ENCODE measurements at regions not wholly inside any gene's neighbourhood (a gene's known extent, or its start where the extent isn't known, plus 50 kb on each side); places are given as distances from the start of the nearest gene placed in this dataset.
A peak's percentile ranks its signal among the peaks of the same experiment; 100 is the strongest.

DNA sequence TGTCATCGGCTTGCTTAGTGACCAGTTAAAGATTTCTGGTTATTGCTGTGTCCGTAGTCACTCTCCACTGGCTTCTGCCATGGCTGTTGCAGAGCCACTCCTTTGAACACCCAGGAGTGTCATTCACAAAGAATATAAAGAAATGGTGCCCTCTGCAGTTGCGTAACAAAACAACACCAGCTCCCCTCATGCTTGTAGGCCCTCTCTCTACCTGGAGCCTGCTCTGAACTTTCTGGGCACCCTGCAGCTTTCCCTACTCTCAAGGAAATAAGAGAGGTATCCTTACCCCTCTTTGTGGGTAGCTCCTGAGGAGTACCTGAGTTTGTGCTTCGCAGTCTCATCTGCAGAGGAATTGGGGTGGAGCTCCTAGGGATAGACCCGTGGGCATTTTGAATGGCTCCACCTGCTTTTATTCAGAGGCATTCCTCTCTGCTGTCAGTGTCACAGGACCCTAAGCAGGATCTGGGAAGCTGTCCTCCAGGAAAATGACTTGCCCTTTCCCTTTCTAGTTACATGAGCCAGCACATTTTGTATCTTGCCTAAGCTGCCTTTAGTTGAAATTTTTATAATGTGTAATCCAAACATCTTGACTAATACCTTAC, 97.2 kb upstream of the TMEM260 start:
- H3K4me3 ChIP-seq (ENCODE audit: low read depth, low read length) = no peak overlapping the region
- TF ChIP-seq CTCF (IDR thresholded peaks at IDR 0.05; ENCODE audit: insufficient read depth, low read length, missing control alignments) = no peak
- CTCF ChIA-PET = interaction anchor here (0.7 to 3.4 kb wide), 7 partner anchors 8 to 1045 kb away, joined by 3 to 27 read pairs (median 3); no protein-coding TSS in a partner anchor
- DNase-seq (ENCODE audit: low read depth, low spot score) = no peak
- POLR2A ChIA-PET = no interaction called here

GRCh38 chr14:56487090-56487667, 92.4 kb upstream of the TMEM260 start:
- TF ChIP-seq CTCF (IDR thresholded peaks at IDR 0.05; ENCODE audit: insufficient read depth, low read length, missing control alignments) = peak; percentile 16
- CTCF ChIA-PET = interaction anchor here (0.6 to 6.9 kb wide), 20 partner anchors 8 to 1103 kb away, joined by 3 to 78 read pairs (median 5); partner anchors contain the start of gene TBPL2

DNA sequence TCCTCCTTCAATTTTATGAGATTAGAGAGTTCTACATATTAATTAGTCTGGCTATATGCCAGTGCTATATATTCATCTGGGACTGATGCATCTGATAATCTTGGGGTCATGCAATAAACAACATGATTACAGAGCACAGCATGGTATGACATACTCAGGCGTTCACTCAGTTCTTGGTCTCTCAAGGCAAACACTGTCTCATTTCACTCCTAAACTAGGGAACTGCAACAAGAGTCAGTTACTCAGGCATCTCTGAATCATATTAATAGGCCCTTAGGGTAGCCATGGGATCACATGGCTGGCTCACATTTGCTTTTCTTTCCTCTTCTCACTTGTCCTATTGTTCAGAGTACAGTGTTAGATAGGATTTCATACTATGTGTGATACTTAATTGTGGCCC, 91.8 kb upstream of the TMEM260 start:
- H3K4me3 ChIP-seq (ENCODE audit: low read depth, low read length) = no peak overlapping the region
- CTCF ChIA-PET = interaction anchor here (1.3 to 6.9 kb wide), 17 partner anchors 9 to 1104 kb away, joined by 3 to 78 read pairs (median 6); partner anchors contain the start of gene TBPL2
- no peak for TF ChIP-seq CTCF (IDR thresholded peaks at IDR 0.05; ENCODE audit: insufficient read depth, low read length, missing control alignments)
- POLR2A ChIA-PET = no interaction called here
- peak; percentile 14 for DNase-seq (ENCODE audit: low read depth, low spot score)

More at GRCh38 chr14:56487090-56487667, 92.4 kb upstream of the TMEM260 start:
- POLR2A ChIA-PET = no interaction called here
- DNase-seq (ENCODE audit: low read depth, low spot score) = no peak
- H3K4me3 ChIP-seq (ENCODE audit: low read depth, low read length) = no peak overlapping the region

DNA sequence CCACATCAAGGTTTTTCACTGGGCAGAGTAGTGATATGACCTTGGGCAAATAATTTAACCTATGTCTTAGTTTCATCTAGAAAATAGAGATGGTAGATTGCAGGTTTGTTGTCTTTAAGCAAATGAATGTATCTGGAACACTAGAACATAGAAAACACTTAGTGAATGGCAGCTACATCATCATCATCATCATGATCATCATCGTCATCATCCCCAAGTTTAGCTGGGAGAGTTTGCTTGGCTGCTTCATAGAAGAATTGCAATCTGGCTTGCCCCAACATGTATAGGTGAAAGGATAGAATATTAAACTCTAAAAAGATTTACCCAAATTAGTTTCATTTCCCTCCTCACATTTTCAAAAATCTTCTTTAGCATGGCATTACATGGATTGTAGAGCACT, 91.3 kb upstream of the TMEM260 start:
- DNase-seq (ENCODE audit: low read depth, low spot score) = no peak
- ChIA-PET CTCF (interaction anchor here (0.9 to 6.9 kb wide), 16 partner anchors 10 to 1078 kb away, joined by 3 to 78 read pairs (median 5); no protein-coding TSS in a partner anchor), POLR2A (no interaction called here)
- no peak overlapping the region for H3K4me3 ChIP-seq (ENCODE audit: low read depth, low read length)
- no peak for TF ChIP-seq CTCF (IDR thresholded peaks at IDR 0.05; ENCODE audit: insufficient read depth, low read length, missing control alignments)

DNA sequence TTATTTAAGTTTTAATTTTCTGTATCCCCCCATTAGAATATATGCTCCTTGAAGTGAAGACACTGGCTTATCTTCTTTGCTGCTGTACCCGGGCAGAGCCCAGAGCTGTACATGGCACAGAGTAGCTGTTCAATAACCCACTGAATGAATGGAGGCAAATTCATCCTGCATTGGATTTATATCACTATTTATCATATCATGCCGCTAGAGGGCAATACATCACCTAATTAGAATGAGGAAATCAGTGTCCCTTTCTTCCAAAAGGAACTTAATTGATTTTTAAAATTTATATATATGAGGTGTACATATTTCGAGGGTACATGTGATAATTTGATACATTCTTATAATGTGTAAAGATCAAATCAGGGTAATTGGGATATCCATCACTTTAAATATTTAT, 89.2 kb upstream of the TMEM260 start:
- no peak for DNase-seq (ENCODE audit: low read depth, low spot score)
- peak; percentile 20 for TF ChIP-seq CTCF (IDR thresholded peaks at IDR 0.05; ENCODE audit: insufficient read depth, low read length, missing control alignments)
- no peak overlapping the region for H3K4me3 ChIP-seq (ENCODE audit: low read depth, low read length)
- CTCF ChIA-PET = interaction anchor here (0.6 to 6.9 kb wide), 55 partner anchors 8 to 1279 kb away, joined by 3 to 85 read pairs (median 4); partner anchors contain the start of genes AP5M1 and EXOC5
- POLR2A ChIA-PET = no interaction called here

All from AG04449 (cell line).